ENCODE measurements at regions not wholly inside any gene's neighbourhood (a gene's known extent, or its start where the extent isn't known, plus 50 kb on each side); places are given as distances from the start of the nearest gene placed in this dataset.

DNA sequence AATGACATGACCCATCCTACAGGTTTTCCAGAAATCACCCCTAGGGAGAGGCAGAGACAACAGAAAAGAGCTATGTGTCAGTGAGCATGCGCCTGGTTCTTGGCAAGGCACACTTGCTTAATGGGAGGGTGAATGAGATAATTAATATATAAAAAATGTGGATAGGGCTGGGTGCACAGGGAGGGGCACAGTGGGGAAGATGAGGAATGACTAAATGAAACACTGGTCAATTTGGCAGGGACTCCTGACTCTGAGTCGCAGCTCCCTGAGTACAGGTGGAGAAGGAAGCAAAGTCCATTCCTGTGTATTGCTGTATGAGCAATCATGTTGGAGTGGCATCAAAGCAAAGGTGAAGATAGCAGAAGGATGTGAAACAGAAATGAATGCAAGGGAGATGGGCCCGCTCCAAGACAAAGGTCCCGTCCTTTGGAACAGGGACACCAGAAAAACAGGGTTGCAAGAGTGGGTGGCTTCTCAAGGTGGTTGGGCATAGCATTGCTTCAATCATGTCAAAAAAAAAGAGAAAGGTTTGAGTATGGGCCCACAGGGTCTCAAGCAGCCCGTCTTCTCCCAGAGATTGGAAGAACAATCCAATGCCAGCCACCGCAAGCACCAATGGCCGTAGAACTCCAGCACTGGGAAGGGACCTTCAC is 278.4 kb upstream of the AGTR2 start:
- TF ChIP-seq, protein P1, sequence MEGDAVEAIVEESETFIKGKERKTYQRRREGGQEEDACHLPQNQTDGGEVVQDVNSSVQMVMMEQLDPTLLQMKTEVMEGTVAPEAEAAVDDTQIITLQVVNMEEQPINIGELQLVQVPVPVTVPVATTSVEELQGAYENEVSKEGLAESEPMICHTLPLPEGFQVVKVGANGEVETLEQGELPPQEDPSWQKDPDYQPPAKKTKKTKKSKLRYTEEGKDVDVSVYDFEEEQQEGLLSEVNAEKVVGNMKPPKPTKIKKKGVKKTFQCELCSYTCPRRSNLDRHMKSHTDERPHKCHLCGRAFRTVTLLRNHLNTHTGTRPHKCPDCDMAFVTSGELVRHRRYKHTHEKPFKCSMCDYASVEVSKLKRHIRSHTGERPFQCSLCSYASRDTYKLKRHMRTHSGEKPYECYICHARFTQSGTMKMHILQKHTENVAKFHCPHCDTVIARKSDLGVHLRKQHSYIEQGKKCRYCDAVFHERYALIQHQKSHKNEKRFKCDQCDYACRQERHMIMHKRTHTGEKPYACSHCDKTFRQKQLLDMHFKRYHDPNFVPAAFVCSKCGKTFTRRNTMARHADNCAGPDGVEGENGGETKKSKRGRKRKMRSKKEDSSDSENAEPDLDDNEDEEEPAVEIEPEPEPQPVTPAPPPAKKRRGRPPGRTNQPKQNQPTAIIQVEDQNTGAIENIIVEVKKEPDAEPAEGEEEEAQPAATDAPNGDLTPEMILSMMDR (IDR thresholded peaks at IDR 0.05) = no peak
- TF ChIP-seq POLR2A (IDR thresholded peaks at IDR 0.05) (no peak), POLR2AphosphoS5 (IDR thresholded peaks at IDR 0.05) (no peak)

Data from prostate gland (tissue), 2 donors.